HG03342 (cell line): ENCODE measurements at regions not wholly inside any gene's neighbourhood (a gene's known extent, or its start where the extent isn't known, plus 50 kb on each side); places are given as distances from the start of the nearest gene placed in this dataset.
"Not testable (repeated sequence)": the region's sequence is repeated elsewhere in the genome, so short reads cannot be mapped to it uniquely, and the experiment has no call there.

Experiments
- ATAC-seq: cut with Tn5 transposase; IDR thresholded peaks from one replicate; pipeline ENCODE4 v1.9.1; 2021; ENCODE audit warnings: mild to moderate bottlenecking, moderate library complexity; ENCODE audit not compliant: unreplicated experiment

GRCh38 chr12:13404631-13405473 is 208.3 kb downstream of the EMP1 start:
- ATAC-seq: no peak

DNA sequence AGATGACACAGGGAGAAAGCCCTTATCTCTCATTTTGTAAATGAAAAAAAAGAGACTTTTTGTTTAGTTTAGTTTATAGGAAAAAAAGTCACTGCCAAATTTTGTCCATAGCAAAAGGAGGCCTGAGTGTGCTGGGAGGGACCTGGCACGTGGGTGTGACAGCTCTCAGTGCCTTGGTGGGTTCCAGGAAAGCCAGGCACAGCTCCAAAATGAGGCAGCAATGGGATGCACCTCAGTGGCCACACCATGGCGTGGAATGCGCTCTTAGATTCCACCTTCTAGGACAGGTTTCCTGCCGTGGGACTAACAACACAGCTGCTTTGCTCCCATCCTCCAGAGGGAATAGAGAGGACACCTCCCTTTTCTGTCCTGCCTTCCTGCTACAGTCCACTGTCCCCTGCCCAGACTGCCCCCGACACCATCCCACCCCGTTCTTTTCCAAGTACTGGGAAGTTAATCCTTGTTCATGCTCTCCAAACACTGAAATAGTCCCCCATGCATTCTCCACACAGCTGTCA is 207.6 kb downstream of the EMP1 start:
- ATAC-seq: no peak

DNA sequence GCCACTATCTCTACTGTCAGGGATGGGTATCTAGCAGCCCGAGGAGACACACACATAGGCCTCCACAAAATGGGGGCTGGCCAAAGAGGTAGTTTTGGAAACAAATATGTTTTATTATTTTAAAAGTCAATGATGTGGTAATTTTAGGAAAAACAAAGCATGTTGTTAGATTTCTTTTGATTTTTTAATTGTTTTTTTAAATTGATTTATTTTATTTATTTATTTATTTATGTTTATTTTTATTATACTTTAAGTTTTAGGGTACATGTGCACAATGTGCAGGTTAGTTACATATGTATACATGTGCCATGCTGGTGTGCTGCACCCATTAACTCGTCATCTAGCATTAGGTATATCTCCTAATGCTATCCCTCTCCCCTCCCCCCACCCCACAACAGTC is 194.8 kb downstream of the EMP1 start:
- ATAC-seq: not testable (repeated sequence)

DNA sequence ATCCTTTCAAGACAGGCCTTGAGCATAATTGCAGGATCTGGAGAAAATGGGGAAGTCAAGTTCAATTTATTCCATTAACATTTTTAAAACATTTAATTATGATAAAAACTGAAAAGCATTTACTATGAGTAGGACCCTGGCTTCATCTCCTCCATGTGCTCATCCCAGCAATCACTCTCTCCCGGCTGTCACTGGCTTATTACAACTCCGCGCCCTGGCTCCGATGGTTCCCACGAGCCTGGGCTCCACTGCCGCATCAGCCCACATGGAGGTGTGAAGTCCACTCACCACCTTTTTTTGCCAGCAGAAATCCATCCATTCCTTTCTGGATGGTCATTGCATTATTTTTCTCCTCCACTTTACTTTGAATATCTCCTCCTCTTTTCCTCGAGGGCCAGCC is 194.4 kb downstream of the EMP1 start:
- ATAC-seq: no peak

DNA sequence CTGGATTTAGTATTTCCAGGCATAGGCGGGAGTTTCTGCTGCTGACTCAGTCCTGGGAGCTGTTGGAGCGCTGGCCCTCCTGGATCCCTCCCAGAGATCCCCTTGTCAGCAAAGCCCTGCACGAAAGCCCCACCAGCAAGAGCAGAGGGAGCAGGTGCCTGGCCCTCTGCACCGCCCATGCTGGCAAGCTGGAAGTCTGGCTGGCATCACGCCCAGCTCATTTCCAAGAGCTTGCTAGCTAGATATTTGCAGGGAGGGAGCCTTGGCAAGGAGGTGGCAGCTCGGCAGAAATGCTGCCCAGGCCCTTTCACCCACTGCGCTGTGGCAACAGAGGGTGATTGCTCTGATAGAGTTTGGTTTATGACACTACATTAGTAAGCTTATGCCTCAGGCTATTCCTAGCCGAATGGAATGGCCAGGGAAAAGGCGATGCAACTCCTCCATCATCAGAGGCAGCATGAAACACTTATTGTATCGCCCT is 193.9 kb downstream of the EMP1 start:
- no peak for ATAC-seq

DNA sequence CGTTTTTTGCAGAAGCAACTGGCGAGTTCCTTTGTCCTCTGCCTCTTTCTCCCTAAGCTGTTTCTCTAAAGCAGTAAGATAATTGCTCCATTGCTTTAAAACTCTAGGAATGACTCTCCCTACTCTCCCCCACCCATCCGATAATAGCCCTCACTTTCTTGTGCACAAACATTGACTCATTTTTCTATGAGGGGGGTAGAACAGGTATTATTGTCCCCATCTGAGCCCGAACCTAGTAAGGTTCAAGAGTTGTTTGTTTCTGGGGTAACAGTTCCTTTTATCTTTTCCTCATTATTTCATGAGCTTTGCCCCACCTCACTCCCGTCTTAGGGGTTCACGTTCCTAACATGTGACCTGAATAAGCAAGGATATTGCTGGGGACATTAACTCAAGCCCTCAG is 190.6 kb downstream of the EMP1 start:
- ATAC-seq: no peak

DNA sequence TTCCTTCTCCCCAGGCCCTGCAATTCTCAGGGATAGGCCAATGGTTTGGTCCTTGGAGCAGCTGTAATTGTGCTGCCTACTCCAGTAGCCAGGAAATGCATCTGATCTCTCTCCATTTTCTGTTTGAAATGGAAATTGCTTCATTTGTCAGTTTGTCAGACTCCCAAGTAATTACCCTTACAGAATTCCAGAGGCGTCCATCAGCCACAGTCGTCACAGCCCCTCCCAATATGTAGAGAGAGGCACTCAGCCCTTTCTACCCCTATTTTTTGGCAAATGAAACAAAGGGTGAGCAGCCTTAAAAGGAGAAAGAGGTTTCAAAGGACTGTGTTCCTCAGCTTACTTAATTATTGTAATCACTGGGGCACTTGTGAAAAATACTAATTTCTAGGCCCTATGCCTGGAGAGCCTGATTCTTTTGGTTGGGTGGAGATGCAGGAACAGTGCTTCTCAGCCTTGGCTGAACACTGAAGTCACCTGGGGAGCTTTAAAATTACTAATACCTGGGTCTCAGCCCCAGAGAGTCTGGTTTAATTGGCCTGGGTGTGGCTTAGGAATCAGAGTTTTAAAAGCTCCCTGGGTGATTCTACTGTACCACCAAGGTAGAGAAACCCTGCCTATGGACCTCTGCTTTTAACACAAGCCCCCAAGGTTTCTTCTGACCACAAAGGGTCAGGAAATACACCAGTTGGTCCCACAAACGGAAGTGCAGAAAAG is 190.0 kb downstream of the EMP1 start:
- ATAC-seq: no peak

GRCh38 chr12:13383379-13383778 is 186.9 kb downstream of the EMP1 start:
- ATAC-seq: no peak

- no peak for ATAC-seq
Measured at GRCh38 chr12:13380297-13380696, 183.8 kb downstream of the EMP1 start.

- no peak for ATAC-seq
Measured at GRCh38 chr12:13379531-13380188, 183.1 kb downstream of the EMP1 start.

DNA sequence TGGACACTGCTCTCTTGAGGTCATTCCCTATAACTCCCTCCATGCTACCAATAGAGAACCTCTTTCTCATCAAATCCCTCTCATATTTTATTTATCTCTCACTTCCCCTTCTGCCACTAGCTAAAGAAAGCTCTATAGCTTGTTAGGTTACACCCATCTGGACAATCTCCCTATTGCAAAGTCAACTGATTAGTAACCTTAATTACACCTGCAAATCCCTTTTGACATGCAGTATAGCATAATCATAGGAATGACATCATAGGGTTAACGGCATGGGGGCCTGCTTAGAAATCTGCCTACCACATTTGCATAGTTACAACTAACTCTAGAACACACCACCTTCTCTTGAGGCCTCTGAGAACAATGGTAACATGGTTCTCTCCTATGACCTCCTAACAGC is 181.2 kb downstream of the EMP1 start:
- no peak for ATAC-seq

- ATAC-seq: no peak
Measured at GRCh38 chr12:13376610-13377373, 180.3 kb downstream of the EMP1 start.

DNA sequence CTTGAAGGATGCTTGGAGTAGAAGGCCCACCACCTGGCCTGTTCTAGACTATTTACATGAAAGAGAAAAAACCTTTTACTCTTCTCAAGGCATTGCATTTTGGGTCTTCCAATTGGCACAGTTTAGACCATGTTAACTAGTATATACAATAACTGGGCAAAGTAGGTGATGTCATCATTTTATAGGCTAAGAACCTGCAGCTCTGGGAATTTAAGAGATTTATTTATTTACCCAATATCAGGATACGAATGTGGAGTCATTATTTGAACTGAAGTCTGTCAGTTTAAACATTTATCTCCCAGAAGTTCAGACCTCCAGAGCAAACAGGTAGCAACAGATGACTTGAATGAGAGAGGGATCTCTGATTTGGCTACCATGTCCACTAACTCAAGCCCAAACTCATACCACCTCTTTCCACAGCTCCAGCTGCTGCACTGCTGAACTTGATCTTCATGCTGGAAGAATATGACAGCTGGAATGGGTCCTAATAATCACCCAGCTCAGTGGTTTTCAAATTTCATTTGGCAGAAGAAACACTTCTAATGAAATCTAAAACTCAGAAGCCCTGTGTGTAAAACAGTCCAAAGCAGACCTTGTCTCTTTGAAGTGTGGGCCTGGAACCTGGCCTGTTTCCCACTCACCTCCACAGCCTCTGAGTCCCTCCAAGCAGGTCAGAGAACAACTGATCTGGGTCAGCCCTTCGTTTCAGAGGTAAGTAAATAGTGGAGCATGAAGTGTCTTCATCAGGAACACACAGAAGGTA is 179.2 kb downstream of the EMP1 start:
- ATAC-seq: no peak

DNA sequence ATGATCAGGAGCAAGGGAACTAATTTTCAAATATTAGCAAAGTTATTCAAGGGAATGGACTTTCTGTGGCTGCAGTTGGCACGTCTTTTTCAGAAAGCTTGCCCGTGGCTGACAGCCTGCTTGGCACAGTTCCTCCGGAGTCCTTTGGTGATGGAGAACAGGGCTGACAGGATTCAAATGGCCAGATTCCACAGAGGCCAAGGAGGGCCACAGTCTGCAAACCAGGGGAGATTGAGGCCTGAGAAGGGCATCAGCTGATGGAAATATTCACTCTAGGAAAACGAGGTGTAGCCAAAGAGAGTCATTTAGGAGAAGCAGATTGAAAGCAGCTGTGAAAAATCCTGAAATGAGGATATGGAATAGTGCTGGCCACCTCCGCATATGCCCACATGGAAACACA is 178.3 kb downstream of the EMP1 start:
- ATAC-seq: no peak

DNA sequence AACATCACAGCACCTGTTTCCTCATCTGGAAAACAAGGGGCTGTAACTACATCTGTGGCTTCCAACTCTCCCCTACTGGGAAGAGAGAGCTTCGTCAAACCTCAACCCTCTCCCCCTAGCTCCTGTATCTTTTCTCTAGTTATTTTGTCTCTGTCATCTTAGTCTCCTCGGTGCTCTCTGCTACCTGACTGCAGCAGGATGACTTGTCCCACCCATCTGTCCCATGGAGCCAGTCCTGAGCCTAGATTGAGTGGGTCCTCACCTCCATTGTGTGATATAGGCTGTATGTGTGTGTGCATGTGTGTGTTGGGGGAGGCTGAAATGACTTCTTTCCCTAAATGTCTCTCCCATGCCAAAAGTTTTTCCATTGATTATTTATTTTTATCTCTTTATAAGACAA is 177.3 kb downstream of the EMP1 start:
- ATAC-seq: no peak

- ATAC-seq: no peak
Measured at GRCh38 chr12:13373131-13373530, 176.6 kb downstream of the EMP1 start.

GRCh38 chr12:13372386-13372785 is 175.9 kb downstream of the EMP1 start:
- no peak for ATAC-seq

GRCh38 chr12:13371797-13372196 is 175.3 kb downstream of the EMP1 start:
- ATAC-seq: no peak

DNA sequence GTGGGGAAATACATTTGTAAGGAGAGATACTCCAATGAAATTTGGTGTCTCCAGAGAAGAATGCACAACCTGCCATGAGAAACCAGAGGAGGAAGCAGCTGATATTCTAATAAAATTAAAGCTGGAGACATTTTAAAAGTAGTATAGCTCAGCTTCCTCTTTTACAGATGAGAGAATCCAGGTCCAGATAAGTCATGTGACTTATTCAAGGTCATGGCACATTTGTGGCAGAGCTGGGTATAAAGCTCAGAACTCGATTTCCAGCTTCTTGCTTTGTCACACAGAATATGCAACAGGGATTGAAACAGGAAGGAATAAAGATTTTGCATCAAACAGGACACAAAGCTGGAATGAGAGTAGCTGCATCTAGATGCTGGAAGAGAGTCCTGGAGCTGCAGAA is 174.8 kb downstream of the EMP1 start:
- ATAC-seq: no peak

GRCh38 chr12:13369474-13370056 is 173.0 kb downstream of the EMP1 start:
- ATAC-seq: no peak
